ENCODE measurements at regions not wholly inside any gene's neighbourhood (a gene's known extent, or its start where the extent isn't known, plus 50 kb on each side); places are given as distances from the start of the nearest gene placed in this dataset.

DNA sequence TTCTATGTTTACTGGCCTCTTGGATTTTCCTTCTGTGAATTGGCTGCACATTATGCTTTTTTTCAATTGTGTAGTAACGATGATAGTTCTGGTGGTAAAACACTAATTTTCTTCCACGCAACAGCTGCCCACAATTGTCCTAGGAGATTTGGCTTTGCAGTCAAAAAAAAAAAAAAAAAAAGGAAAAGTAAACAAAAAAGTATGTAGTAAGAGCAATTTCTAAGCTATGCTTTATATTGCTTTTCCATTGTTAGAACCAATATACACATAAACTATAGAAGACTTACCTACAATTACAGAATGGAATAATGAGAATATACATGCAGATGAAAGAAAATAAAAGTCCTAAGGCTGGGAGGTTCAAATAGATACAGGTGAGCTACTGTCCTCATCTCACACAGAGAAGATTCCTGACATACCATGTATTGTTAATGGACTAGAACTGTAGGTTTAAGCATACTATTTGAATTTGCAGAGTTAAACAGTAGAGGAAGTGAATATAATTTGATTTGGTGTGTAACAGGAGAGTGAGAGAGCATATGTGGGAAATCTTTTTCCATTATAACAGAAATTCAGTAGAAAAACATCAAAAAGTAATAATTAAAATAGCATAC is 976.2 kb downstream of the RAB28 start:
- H3K4me1 ChIP-seq (ENCODE audit: low read depth, poor library complexity, severe bottlenecking) = no peaks in the 10 kb centered on the region
- no peaks in the 10 kb centered on the region for H3K79me2 ChIP-seq (ENCODE audit: insufficient read depth, low read depth)
- H3K4me3 ChIP-seq (IDR thresholded peaks at IDR 0.05; ENCODE audit: insufficient read depth, low read depth, low read length) = no peak overlapping the region
- no peaks in the 10 kb centered on the region for H3K27me3 ChIP-seq (ENCODE audit: insufficient read depth, low read depth)
- no peak overlapping the region for H3K4me2 ChIP-seq
- TF ChIP-seq, protein P1, sequence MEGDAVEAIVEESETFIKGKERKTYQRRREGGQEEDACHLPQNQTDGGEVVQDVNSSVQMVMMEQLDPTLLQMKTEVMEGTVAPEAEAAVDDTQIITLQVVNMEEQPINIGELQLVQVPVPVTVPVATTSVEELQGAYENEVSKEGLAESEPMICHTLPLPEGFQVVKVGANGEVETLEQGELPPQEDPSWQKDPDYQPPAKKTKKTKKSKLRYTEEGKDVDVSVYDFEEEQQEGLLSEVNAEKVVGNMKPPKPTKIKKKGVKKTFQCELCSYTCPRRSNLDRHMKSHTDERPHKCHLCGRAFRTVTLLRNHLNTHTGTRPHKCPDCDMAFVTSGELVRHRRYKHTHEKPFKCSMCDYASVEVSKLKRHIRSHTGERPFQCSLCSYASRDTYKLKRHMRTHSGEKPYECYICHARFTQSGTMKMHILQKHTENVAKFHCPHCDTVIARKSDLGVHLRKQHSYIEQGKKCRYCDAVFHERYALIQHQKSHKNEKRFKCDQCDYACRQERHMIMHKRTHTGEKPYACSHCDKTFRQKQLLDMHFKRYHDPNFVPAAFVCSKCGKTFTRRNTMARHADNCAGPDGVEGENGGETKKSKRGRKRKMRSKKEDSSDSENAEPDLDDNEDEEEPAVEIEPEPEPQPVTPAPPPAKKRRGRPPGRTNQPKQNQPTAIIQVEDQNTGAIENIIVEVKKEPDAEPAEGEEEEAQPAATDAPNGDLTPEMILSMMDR (conservative IDR thresholded peaks at IDR 0.05; ENCODE audit: low read depth, low read length) = no peak
- no peaks in the 10 kb centered on the region for H3K36me3 ChIP-seq (ENCODE audit: insufficient read depth)
- H4K20me1 ChIP-seq (ENCODE audit: insufficient read depth) = no peaks in the 10 kb centered on the region
- H3K27ac ChIP-seq = no peak overlapping the region
- no peak overlapping the region for H3K9ac ChIP-seq
- no peak overlapping the region for H2AFZ ChIP-seq (ENCODE audit: low read depth)

DNA sequence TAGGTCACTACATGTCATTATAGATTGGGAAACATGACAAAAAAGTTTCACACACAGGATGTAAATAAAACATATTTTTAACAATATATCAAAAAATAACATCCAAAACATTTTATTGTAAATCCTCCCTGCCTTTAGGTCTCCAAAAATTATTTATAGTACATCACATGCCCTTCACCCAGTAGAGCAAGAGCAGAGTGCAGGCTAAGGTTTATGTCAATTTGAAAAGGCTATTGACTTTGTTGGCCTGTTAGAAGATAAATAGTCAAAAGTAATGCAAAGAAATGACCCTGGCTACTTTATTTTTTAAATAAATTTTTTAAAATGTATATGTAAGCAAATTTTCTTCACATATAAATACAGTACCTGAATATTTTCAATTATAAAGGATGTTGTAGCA is 983.7 kb downstream of the RAB28 start:
- Histone ChIP-seq H3K36me3 (ENCODE audit: insufficient read depth) (no peaks in the 10 kb centered on the region), H4K20me1 (ENCODE audit: insufficient read depth) (no peaks in the 10 kb centered on the region), H3K4me3 (IDR thresholded peaks at IDR 0.05; ENCODE audit: insufficient read depth, low read depth, low read length) (no peak overlapping the region), H2AFZ (ENCODE audit: low read depth) (no peak overlapping the region), H3K79me2 (ENCODE audit: insufficient read depth, low read depth) (no peaks in the 10 kb centered on the region), H3K9ac (no peak overlapping the region), H3K27ac (no peak overlapping the region), H3K4me1 (ENCODE audit: low read depth, poor library complexity, severe bottlenecking) (no peaks in the 10 kb centered on the region), H3K4me2 (no peak overlapping the region), H3K27me3 (ENCODE audit: insufficient read depth, low read depth) (no peaks in the 10 kb centered on the region)
- TF ChIP-seq, protein P1 (conservative IDR thresholded peaks at IDR 0.05; ENCODE audit: low read depth, low read length) = no peak

DNA sequence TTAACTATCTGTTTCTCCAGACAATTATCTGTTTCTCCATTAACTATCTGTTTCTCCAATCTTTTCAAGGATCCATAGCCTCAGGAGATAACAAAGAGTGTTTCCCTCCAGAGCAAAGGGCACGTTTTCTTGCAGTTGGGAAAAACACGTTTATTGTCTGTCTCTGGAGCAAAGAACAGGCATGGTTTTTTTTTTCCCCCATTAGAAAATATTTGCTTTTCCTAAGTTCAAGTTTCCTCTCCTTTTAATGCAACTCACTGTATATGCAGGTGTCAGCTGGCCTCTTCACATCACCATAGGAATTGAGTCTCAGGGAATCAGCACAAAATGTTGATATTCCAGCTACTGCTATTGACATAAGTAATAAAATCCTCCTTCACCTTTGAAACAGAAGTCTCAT is 984.4 kb downstream of the RAB28 start:
- no peak overlapping the region for H2AFZ ChIP-seq (ENCODE audit: low read depth)
- H3K4me2 ChIP-seq = no peak overlapping the region
- H4K20me1 ChIP-seq (ENCODE audit: insufficient read depth) = no peaks in the 10 kb centered on the region
- H3K27ac ChIP-seq = no peak overlapping the region
- no peak overlapping the region for H3K4me3 ChIP-seq (IDR thresholded peaks at IDR 0.05; ENCODE audit: insufficient read depth, low read depth, low read length)
- no peaks in the 10 kb centered on the region for H3K27me3 ChIP-seq (ENCODE audit: insufficient read depth, low read depth)
- TF ChIP-seq, protein P1 (conservative IDR thresholded peaks at IDR 0.05; ENCODE audit: low read depth, low read length) = no peak
- H3K9ac ChIP-seq = no peak overlapping the region
- H3K79me2 ChIP-seq (ENCODE audit: insufficient read depth, low read depth) = no peaks in the 10 kb centered on the region
- H3K36me3 ChIP-seq (ENCODE audit: insufficient read depth) = no peaks in the 10 kb centered on the region
- H3K4me1 ChIP-seq (ENCODE audit: low read depth, poor library complexity, severe bottlenecking) = no peaks in the 10 kb centered on the region

DNA sequence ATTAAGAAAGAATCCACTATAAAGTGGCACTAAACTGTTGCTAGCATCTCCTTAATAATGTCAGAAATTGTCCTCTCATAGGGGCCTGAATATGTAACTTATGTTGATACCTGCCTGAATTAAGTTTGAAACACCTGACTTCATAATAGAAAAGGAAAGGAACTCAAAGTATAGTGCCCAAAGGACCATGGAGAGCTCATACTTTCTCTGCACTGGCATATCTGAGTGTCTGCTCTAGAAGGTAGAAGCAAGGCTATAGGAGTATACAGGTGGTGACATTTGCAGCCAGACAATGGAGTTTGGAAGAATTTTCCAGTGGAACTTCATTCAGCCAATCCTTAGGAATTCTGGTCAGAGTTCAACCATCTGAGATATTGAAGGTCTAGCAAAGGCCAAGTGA is 988.9 kb downstream of the RAB28 start:
- Histone ChIP-seq H3K4me1 (ENCODE audit: low read depth, poor library complexity, severe bottlenecking) (no peaks in the 10 kb centered on the region), H2AFZ (ENCODE audit: low read depth) (no peak overlapping the region), H3K79me2 (ENCODE audit: insufficient read depth, low read depth) (no peaks in the 10 kb centered on the region), H3K9ac (no peak overlapping the region), H4K20me1 (ENCODE audit: insufficient read depth) (no peaks in the 10 kb centered on the region), H3K27ac (no peak overlapping the region), H3K36me3 (ENCODE audit: insufficient read depth) (no peaks in the 10 kb centered on the region), H3K4me3 (IDR thresholded peaks at IDR 0.05; ENCODE audit: insufficient read depth, low read depth, low read length) (no peak overlapping the region), H3K27me3 (ENCODE audit: insufficient read depth, low read depth) (no peaks in the 10 kb centered on the region), H3K4me2 (no peak overlapping the region)
- TF ChIP-seq, protein P1 (conservative IDR thresholded peaks at IDR 0.05; ENCODE audit: low read depth, low read length) = no peak

All from KMS-11 (cell line).